Parathyroid adenoma (tissue), 2 donors: ENCODE measurements at regions not wholly inside any gene's neighbourhood (a gene's known extent, or its start where the extent isn't known, plus 50 kb on each side); places are given as distances from the start of the nearest gene placed in this dataset.

Source experiments
- H2AFZ ChIP-seq: fragments of 300-600 bp; sonication (generic); one replicate; pipeline ENCODE4 v1.7.0; 2017; ENCODE audit warnings: antibody characterized with exemption, mild to moderate bottlenecking
- H3K27ac ChIP-seq: fragments of 300-600 bp; sonication (generic); one replicate; pipeline ENCODE4 v1.7.0; 2017
- H3K27me3 ChIP-seq: fragments of 300-600 bp; sonication (generic); one replicate; pipeline ENCODE4 v1.7.0; 2017; ENCODE audit warnings: low read length; ENCODE audit not compliant: control insufficient read depth, insufficient read depth
- H3K36me3 ChIP-seq: fragments of 300-600 bp; sonication (generic); one replicate; pipeline ENCODE4 v1.7.0; 2017; ENCODE audit warnings: low read length; ENCODE audit not compliant: control insufficient read depth, insufficient read depth
- H3K4me1 ChIP-seq: fragments of 300-600 bp; sonication (generic); one replicate; pipeline ENCODE4 v1.7.0; 2017; ENCODE audit warnings: control low read depth
- H3K4me2 ChIP-seq: fragments of 300-600 bp; sonication (generic); one replicate; pipeline ENCODE4 v1.7.0; 2017; ENCODE audit warnings: low read length
- H3K4me3 ChIP-seq: fragments of 300-600 bp; sonication (generic); one replicate; pipeline ENCODE4 v1.7.0; 2017; ENCODE audit warnings: low read depth, low read length
- H3K79me2 ChIP-seq: fragments of 300-600 bp; sonication (generic); one replicate; pipeline ENCODE4 v1.7.0; 2017; ENCODE audit warnings: control low read depth
- H3K9ac ChIP-seq: fragments of 300-600 bp; sonication (generic); one replicate; pipeline ENCODE4 v1.7.0; 2017; ENCODE audit warnings: mild to moderate bottlenecking
- H3K9me3 ChIP-seq: fragments of 300-600 bp; sonication (generic); one replicate; pipeline ENCODE4 v1.7.0; 2017; ENCODE audit warnings: low read length; ENCODE audit not compliant: control insufficient read depth
- TF ChIP-seq, protein P1 (sequence below): fragments of 300-600 bp; sonication (generic); IDR thresholded peaks from one replicate; pipeline ENCODE4 v1.7.0; 2017; ENCODE audit warnings: antibody characterized with exemption, mild to moderate bottlenecking
- donor health status: primary hyperparathyroidism.

DNA sequence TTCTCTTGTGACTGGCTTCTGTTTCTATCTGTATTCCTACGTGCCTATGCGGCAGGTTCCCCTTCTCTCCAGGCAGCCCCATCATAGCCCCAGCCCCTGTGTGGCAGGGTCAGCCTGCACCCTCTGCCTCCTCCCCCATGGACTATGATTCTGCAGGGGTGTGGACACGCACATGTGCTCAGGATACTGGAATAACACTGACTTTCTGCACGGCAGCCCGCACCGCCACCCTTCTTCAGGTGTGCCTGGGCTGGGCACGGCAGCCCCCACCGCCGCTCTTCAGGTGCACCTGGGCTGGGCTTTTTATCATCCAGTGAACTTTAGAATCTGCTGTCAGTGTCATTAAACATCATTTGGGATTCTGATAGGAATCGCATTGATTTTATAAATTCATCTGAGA, 202.6 kb upstream of the PPP2R2D start:
- Histone ChIP-seq H2AFZ (no peak overlapping the region), H3K9ac (no peak overlapping the region), H3K79me2 (no peaks in the 10 kb centered on the region), H3K4me3 (no peak overlapping the region), H3K27me3 (peaks cover 2% of the 10 kb centered on the region), H3K9me3 (no peaks in the 10 kb centered on the region), H3K4me1 (no peaks in the 10 kb centered on the region), H3K4me2 (no peak overlapping the region), H3K36me3 (no peaks in the 10 kb centered on the region), H3K27ac (no peak overlapping the region)
- TF ChIP-seq, protein P1, sequence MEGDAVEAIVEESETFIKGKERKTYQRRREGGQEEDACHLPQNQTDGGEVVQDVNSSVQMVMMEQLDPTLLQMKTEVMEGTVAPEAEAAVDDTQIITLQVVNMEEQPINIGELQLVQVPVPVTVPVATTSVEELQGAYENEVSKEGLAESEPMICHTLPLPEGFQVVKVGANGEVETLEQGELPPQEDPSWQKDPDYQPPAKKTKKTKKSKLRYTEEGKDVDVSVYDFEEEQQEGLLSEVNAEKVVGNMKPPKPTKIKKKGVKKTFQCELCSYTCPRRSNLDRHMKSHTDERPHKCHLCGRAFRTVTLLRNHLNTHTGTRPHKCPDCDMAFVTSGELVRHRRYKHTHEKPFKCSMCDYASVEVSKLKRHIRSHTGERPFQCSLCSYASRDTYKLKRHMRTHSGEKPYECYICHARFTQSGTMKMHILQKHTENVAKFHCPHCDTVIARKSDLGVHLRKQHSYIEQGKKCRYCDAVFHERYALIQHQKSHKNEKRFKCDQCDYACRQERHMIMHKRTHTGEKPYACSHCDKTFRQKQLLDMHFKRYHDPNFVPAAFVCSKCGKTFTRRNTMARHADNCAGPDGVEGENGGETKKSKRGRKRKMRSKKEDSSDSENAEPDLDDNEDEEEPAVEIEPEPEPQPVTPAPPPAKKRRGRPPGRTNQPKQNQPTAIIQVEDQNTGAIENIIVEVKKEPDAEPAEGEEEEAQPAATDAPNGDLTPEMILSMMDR = no peak

DNA sequence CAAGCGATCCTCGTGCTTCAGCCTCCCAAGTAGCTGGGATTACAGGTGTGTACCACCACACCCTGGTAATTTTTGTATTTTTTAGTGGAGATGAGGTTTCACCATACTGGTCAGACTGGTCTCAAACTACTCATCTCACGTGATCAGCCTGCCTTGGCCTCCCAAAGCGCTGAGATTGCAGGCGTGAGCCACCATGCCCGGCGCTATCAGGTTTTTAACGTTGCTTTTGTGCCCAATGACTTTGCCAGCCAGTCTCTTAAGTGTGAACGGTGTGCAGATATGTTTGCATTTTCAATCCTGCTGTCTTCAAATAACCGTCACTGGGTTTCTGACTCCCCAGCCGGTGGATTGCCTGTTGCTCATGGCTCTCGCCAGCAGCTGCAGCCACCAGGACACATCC, 201.8 kb upstream of the PPP2R2D start:
- H3K9me3 ChIP-seq = no peaks in the 10 kb centered on the region
- H3K4me3 ChIP-seq = no peak overlapping the region
- no peak overlapping the region for H3K4me2 ChIP-seq
- no peak overlapping the region for H2AFZ ChIP-seq
- no peaks in the 10 kb centered on the region for H3K36me3 ChIP-seq
- no peak overlapping the region for H3K27ac ChIP-seq
- H3K79me2 ChIP-seq = no peaks in the 10 kb centered on the region
- H3K27me3 ChIP-seq = peaks cover 2% of the 10 kb centered on the region
- H3K4me1 ChIP-seq = no peaks in the 10 kb centered on the region
- no peak overlapping the region for H3K9ac ChIP-seq
- TF ChIP-seq, protein P1 = no peak

DNA sequence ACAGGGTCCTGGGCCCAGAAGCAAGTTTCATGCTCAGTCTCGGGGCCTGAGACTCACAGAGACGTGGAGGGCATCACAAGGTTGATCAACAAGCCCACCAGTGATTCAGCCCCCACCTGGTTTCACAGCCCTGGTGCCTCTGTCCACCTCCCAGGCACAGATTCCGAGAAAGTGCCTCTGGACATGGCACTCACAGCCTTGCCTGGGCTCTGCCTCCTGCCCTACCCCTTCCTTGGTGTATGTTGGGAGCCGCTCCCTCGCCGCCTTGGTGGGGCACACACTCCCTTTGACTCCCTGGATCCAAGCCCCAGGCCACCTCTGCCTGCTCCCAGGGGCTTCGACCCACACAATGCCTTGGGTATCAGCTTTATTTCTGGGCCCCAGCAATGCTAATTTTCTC, 200.8 kb upstream of the PPP2R2D start:
- Histone ChIP-seq H2AFZ (no peak overlapping the region), H3K4me2 (no peak overlapping the region), H3K4me1 (no peaks in the 10 kb centered on the region), H3K79me2 (no peaks in the 10 kb centered on the region), H3K9ac (no peak overlapping the region), H3K4me3 (no peak overlapping the region), H3K27ac (no peak overlapping the region), H3K36me3 (no peaks in the 10 kb centered on the region), H3K9me3 (no peaks in the 10 kb centered on the region), H3K27me3 (peaks cover 2% of the 10 kb centered on the region)
- TF ChIP-seq, protein P1 = no peak

DNA sequence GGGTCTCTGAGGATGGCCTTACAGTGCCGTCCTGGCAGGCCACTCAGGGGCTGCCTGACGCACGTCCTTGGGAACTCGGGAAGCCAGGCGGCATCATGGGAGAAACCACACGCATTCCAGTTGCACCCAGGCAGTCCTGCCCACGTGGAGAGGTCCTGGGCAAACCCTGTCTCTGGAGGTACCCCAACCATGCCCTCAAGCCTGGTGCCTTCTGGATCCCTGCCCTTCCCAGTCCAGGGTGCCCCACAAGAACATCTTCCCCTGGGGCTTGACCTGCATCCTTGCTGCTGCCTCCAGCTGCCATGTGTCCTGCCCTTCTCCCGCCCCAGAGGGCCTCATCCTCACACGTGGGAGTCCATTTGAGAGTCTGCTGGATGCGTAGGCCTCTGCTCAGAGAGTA, 200.3 kb upstream of the PPP2R2D start:
- H3K4me1 ChIP-seq = no peaks in the 10 kb centered on the region
- H3K79me2 ChIP-seq = no peaks in the 10 kb centered on the region
- H3K9me3 ChIP-seq = no peaks in the 10 kb centered on the region
- TF ChIP-seq, protein P1 = no peak
- no peak overlapping the region for H3K4me3 ChIP-seq
- H3K4me2 ChIP-seq = no peak overlapping the region
- H3K27me3 ChIP-seq = peaks cover 2% of the 10 kb centered on the region
- no peak overlapping the region for H3K27ac ChIP-seq
- H3K36me3 ChIP-seq = no peaks in the 10 kb centered on the region
- no peak overlapping the region for H3K9ac ChIP-seq
- H2AFZ ChIP-seq = no peak overlapping the region

DNA sequence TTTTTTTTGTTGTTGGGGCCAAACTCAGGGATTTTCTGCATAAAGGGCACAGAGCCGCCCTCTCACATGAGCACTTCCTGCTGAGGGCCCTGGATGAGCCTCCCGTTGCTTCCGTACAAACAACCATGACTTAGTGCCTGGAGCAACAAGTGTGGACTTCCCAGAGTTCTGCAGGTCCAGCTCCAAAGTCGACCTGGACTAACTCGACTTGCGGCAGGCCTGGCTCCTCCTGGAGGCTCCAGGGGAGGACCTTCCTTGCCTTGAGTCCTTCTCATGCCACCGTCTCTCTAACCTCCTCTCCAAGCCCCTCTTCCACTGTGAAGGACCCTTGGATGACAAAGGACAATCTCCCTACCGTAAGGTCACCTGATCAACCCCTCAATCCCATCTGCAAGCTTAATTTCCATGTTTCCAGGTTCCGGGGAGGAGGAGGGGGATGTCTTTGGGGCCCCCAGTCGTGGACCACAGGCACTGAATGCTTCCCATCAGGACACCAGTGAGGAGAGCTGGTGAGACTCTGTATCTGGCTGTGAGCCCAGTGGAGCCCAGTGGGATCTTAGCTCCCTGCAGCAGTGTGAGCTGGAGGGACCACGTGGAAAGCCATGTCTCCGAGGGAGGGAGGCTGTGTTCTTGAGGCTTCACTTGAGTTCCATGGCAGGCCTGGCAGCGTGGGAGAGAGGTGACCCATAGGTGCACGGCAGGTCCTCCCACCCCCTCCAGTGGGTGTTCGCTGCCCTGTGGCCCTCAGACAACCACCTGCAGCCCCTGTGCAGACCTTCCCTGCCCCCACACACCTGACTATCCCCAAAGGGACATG, 199.5 kb upstream of the PPP2R2D start:
- Histone ChIP-seq H3K79me2 (no peaks in the 10 kb centered on the region), H3K4me1 (no peaks in the 10 kb centered on the region), H3K27me3 (peaks cover 2% of the 10 kb centered on the region), H2AFZ (no peak overlapping the region), H3K27ac (no peak overlapping the region), H3K9me3 (no peaks in the 10 kb centered on the region), H3K4me2 (no peak overlapping the region), H3K9ac (no peak overlapping the region), H3K36me3 (no peaks in the 10 kb centered on the region), H3K4me3 (no peak overlapping the region)
- TF ChIP-seq, protein P1 = no peak
